ENCODE measurements at regions not wholly inside any gene's neighbourhood (a gene's known extent, or its start where the extent isn't known, plus 50 kb on each side); places are given as distances from the start of the nearest gene placed in this dataset.
"Not testable (repeated sequence)": the region's sequence is repeated elsewhere in the genome, so short reads cannot be mapped to it uniquely, and the experiment has no call there.

DNA sequence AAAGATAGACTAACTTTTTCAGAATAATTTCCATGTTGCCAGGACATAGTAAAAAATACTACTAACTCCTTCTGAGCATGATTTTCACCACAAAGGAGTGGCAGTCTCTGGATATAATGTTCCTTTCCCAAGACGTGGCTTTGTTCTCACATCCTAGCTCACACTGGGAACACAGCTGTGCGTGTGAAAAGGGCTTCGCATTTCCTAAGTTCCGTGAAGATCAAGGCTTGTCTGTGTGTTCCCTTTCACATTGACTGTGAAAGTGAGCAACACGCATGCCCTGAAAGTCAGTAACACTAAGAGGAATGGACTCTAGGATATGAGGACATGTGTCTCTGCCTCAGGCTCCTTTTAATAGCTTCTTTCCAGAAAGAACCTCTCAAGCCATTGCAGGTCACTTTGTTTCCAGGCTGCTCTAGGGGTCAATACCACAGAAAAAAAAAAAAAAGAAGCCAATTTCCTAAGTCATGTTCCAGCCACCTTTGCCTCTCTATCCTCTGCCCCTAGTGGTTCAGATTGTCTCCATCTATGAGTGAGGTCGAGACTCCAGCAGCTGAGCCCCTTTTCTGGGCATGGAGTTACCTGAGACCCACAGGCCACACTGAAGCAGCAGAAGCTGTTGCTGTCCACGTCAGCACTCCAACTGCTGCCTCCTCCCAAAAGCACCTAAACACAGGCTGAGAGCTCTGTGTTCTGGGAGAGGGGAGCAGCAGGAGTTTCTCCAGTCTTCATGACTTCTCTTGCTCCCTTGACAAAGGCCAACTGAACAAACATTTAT lies 355.9 kb downstream of the RSL24D1 start:
- DNase-seq, result no peak

DNA sequence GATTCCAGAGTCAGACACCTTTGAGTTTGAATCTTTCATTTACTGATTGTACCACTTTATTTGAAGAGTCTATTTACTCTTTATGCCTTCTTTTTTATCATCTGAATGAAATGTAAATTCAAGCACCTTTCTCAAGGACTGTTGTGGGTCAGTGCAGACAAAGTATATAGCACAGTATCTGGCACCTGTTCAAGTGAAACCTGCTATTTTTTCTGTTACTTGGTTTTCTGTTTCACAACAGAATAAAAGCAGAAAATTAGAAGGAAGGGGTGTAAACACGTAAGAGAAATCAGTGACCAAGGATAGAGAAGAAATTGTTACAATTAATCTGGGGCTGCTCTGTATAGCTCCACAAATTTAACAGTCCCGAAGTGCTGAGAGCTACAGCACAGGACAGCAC lies 357.4 kb downstream of the RSL24D1 start:
- DNase-seq, result no peak

DNA sequence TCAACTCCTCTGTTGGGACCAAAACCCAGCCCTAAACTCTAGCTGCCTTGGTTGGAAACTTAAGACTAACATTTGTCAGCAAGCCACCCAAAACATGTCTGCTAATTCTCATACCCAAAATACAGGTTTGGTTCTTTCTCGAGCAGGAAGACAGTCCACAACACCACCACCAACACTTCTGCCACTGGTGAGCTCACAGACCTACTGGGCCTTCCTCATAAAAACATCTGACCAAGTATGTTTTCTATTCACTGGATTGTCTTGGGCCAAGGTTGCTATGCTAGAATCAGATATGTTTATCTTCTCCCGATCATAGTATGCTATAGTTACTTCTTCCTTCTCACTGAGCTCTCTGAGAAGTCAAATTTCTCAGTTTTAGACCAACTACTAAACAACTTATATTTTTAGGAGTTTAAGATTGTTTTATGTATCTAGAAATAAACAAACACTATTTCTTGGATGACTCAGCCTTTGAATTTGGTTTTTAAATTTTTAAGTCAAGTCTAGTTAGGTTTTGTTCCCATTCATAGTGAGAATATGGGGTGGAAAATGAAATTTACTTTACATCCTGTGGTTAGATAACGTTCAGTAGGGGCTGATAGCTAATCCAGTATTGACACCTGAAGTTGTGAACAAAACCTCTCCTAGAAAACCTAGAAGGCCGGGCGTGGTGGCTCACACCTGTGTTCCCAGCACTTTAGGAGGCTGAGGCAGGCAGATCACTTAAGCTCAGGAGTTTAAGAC lies 360.5 kb downstream of the RSL24D1 start:
- DNase-seq, result no peak

DNA sequence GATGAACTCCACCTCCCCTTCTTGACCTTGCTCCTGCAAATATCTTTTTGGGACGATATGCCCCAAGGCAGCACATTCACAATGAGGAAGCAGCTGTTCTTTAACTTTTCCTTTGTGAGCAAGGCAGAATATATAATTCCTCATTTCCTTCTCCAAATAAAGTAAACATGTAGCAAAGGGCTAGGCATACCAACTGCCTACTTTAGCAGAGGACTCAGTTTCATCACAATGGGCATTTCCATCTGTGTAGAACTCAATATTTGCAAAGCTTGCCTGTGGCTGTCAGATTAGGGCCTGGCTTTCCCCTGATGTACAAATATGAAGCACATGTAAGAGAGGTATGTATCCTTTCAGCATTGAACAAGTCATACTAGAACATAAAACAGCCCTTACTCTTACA lies 366.9 kb downstream of the RSL24D1 start:
- no peak for DNase-seq

DNA sequence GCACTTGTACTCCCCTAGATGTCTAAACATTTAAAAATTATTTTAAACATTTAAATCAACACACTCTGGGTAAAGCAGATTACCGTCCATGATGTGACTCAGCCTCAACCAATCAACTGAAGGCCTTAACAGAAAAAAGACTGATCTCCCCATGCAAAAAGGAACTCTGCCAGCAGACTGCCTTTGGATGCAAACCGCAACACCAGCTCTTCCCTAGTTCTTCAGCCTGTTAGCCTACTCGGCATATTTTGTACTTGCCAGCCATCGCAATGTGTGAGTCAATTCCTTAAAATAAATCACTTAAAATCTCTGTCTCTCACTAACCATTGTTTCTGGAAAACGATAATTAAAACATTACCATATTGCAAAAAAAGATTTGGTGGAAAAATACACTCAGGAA lies 375.9 kb downstream of the RSL24D1 start:
- DNase-seq, result no peak

DNA sequence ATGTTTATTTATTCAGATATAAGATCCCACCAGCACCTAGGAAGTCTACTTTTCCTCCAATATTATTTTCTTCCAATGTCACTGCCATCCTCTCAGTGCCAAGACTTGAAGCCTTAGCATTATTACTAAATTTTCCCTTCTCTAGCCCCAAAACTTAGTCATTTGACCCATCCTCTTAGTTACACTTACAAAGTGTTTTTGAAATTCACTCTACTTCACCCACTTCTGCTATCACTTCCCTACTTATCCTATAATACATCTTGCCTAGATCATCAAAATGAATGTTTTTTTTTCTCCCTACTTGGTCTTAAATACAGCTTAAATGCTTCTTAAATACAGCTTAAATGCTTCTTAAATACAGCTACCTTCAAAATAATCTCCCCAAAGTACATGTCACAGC lies 376.6 kb downstream of the RSL24D1 start:
- DNase-seq, result no peak

DNA sequence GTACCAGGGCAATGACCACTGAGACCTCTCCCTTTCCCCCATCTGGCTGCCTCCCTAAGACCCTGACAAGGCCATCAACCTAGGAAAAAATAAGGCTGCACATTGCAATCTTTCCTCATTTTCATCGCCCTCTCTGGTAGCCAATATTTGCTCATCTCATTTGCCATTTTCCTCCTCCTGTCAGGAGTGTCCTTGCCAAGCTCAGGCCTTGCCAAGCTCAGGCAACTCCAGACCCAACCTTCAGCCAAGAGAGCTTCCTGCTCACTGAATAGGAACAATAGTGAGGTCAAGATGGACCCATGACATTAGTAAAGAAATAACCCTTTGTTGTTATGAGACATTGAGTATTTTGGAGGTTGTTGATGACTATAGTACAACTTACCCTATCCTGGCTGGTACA lies 380.3 kb downstream of the RSL24D1 start:
- DNase-seq, result no peak

DNA sequence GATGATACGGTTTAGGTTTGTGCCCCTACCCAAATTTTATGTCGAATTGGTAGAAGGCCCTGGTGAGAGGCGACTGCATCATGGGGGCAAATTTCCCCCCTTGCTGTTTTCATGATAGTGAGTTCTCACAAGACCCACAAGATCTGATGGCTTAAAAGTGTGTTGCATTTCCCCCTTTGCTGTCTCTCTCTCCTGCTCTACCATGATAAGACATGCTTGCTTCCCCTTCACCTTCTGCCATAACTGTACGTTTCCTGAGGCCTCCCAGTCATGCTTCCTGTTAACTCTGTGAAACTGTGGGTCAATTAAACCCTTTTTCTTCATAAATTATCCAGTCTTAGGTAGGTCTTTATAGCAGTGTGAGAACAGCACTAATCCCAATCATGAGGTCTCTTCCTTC lies 381.2 kb downstream of the RSL24D1 start:
- DNase-seq, result no peak

DNA sequence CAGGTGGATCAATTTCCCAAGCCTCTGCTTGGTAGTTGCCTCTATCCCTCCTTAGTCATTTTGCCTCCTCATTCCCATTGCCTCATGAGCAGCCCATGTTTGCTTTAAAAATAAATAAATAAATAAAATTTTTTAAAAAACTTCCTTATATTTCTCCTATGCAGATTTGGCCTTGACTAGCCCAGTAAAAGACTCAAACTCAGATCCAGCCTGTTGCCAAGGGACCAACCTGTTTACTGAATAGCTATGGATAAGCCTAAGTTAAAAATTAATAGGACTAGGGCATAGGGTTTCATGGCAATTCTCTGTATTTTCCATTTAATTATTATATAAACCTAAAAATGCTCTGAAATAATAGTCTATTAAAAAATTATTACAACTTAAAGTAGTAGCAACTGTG lies 384.4 kb downstream of the RSL24D1 start:
- DNase-seq, result no peak

DNA sequence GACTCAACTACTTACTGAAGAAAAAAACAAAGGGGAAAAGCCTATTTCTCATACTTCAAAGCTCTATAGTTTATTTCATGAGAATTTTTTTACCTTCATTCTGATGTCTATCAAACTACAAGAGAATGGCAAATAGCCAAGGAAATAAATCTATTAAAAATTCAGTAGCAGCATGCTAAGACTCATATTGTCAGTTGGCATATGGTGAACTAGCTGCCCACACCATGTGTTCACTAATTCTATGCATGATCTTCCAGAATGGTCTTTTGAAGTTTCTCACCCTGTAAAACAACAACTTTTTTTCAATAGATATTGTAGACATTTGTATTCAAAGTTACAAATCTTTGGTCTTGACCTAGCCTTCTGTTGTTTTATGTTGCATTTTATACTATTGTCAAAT lies 386.2 kb downstream of the RSL24D1 start:
- no peak for DNase-seq

DNA sequence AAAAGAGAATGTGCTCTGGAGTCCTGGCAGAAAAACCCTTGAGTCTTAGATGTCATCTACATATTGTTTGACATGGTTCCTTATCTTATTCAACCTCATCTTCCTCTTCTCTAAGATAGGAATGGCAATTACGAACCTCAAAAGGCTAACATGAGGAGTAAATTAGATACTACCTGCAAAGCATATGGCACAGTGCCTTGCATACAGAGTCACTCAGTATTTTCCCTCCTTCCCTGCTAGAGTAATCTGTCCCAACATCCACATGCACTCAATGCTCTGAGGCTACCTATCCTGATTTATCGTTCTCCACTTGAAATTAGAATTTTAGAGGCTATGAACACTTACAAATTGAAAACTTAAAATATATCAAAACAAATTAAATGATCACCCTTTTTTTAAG lies 386.7 kb downstream of the RSL24D1 start:
- DNase-seq, result no peak

DNA sequence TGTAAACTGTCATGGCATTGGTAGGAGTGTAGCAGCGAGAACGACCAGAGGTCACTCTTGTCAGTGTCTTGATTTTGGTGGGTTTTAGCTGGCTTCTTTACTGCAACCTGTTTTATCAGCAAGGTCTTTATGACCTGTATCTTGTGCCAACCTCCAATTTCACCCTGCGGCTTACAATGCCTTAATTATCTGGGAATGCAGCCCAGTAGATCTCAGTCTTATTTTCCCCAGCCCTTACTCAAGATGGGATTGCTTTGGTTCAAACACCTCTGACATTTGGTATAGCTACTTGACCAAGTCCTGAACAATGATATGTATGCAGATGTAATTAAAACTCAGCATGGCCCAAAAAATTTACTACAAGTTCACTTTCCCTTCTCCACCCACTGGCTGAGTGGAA lies 388.4 kb downstream of the RSL24D1 start:
- DNase-seq, result no peak

DNA sequence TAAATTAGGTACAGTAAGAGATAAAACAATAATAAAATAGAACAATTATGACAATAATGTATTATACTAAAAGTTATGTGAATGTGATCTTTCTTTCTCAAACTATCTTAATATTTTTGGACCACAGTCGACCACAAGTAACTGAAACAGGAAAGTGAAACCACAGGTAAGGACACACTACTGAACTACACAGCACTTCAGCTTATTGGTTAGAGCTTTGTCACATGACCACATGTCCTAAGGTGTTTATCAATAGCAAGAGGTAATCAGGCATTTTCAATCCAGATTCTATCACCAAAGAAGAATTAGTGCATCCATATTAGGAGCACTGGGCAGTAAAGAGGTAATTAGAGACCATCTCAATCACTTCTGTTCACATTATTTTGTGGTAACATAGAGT lies 392.8 kb downstream of the RSL24D1 start:
- DNase-seq, result no peak

DNA sequence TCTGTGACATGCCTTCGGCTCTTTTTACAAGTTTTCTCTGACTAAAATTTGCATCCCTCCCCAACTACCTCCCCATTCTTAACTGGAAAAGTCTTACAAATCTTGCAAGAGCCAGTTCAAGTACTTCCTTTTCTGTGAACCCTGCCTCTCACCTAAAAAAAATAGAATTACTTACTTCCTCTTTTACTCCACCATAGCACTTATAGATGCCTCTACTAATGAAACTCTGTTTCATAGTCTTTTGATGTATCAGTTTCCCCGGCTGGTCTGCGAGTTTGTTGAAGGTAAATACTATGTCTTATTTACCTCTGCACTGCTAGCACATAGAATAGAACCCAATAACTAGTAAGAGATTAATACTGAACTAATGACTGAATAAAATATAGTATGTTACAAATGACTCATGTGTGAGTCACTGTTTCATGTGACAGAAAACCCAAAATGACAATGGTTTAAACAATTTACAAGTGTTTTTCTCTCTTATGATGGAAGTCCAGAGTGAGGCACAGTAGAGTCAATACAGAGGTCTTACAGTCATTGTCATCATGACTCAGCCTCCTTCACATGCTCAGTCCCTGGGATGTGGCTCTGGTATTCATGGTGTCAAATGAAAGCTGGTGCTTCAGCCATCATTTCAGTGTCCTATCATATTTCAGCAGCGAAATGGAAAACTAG lies 393.5 kb downstream of the RSL24D1 start:
- DNase-seq, result peak; percentile 2

DNA sequence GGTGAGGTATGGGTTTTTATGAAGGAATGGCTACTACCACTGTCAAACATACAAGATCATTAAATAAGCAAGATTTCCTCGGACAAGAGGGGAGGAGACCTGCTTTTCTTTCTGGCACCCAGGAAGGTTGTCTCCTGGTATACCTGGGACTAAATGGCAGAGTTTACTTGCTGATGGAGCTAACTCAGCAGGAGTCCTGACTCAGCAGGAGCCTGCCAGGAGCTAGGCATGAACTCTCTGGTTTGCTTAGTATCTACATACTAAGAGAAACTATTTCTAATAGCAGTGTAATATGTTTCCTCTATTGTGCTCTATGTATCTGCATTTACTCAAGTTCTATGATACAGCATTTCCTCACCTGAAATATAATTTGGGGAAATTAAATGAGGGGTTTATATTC lies 404.2 kb downstream of the RSL24D1 start:
- no peak for DNase-seq

DNA sequence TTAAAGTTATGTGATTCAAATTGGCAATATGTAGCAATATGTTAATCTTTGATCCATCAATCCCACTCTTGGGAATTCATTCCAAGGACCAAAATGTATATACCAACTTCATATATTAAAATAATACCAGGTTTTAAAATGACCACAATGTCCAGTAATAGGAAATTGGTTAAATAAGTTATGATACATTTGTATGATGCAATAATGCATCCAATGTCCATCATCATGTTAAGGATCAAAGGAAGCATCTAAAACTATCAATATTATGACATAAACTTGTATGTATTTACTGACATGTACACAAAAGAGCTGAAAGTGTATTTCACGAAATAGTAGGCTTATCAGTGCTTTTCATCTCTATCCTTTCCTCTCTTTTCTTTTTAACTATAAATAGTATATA lies 406.0 kb downstream of the RSL24D1 start:
- no peak for DNase-seq

DNA sequence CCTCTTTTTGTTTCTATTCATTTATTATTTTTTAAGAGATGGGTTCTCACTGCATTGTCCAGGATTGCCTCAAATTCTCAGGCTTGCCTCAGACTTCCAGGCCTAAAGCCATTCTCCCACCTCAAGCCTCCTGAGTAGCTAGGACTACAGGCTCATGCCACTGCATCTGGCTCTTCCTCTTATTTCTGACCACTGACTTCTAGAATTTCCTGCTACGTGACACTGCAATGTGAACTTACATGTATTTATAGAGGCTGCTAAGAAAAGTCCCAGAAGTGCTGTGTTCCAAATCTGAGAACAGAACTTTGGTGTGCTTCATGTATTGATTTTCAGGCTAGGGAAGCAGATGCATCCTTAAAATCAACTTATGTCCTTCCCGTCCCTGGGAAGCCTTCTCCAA lies 407.4 kb downstream of the RSL24D1 start:
- DNase-seq, result no peak

DNA sequence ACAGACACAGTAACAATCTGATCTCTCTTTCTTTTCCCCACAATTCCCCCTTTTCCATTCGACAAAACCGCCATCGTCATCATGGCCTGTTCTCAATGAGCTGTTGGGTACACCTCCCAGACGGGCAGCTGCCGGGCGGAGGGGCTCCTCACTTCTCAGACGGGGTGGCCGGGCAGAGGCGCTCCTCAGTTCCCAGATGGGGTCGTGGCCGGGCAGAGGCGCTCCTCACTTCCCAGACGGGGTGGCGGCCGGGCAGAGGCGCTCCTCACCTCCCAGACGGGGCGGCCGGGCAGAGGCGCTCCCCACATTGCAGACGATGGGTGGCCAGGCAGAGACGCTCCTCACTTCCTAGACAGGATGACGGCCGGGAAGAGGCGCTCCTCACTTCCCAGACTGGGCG lies 415.5 kb downstream of the RSL24D1 start:
- DNase-seq, result not testable (repeated sequence)

DNA sequence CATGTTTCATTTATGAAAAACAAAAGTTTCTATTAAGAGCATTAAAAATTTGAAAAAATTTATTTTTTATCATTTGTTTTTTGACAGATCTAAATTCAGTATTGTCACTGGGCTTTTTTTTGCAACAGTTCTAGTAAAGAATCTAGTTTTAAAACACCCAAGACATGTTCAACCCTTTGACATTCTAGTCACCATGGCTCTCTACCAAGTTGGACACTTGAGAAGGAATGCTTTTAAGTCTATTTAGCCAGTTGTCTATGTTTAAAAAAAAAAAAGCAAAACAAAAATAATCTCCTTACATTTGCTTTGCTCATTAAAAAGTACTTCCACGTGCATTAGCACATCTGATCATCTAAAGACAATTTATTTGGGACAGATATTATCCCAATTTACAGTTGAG lies 417.5 kb downstream of the RSL24D1 start:
- no peak for DNase-seq

DNA sequence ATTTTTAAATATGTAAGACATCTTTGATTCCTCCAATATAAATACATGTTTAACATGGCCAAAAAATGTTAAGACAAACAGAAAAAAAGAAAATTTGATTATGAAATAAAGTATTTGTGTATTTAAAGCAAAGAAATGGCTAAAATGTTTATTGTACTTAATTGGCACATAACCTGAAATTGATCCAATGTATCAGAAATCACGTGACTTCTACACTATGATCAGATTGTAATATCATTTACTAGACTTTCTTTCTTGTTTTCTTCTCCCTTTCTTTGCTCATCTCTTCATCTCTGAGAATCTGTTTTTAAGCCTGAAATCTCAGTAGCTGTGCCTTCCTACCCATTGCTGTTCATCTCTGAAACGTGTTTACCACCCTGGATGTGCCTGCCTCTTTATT lies 420.3 kb downstream of the RSL24D1 start:
- no peak for DNase-seq

DNA sequence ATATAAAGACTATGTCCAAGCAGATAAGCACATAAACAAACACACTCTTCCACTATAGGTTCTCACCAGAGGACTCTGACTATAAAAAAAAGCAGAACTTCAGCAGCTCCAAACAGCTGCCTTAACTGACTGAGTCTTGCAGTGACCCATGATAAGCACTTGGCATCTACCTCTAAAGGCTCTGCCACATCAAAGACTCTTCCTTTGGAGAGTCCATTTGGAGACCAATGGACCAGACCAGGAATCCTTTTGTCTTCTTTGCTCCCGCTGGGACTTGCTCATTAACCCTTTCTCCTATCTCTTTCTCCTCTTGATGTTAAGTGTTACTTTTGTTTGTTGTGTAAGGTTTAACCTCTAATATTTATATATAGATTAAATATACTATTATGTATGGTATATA lies 424.1 kb downstream of the RSL24D1 start:
- no peak for DNase-seq

DNA sequence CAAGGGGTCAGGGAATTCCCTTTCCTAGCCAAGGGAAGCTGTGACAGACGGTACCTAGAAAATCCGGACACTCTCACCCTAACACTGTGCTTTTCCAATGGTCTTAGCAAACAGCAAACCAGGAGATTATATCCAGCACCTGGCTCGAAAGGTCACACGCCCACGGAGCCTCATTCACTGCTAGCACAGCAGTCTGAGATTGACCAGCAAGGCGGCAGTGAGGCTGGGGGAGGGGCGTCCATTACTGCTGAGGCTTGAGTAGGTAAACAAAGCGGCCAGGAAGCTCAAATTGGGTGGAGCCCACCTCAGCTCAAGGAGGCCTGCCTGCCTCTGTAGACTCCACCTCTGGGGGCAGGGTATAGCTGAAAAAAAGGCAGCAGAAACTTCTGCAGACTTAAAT lies 447.3 kb downstream of the RSL24D1 start:
- DNase-seq, result not testable (repeated sequence)

DNA sequence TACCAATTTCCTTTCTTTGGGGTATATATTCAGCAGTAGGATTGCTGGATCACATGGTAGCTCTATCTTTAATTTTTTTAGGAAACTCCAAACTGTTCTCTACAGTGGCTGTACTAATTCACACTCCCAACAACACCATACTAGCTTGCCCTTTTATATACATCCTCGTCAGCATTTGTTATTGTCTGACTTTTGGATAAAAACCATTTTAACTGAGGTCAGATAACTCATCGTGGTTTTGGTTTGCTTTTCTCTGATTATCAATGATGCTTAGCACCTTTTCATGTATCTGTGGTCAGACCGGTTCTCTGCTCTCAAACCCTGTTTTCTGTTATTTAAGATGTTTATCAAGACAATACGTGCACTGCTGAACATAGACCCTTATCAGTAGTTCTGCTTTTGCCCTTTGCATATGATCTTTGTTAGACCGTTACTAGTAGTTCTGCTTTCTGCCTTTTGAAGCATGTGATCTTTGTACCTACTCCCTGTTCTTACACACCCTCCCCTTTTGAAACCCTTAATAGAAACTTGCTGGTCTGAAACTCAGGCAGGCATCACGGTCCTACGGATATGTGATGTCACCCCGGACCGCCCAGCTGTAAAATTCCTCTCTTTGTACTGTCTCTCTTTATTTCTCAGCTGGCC lies 474.3 kb downstream of the RSL24D1 start:
- DNase-seq, result no peak

DNA sequence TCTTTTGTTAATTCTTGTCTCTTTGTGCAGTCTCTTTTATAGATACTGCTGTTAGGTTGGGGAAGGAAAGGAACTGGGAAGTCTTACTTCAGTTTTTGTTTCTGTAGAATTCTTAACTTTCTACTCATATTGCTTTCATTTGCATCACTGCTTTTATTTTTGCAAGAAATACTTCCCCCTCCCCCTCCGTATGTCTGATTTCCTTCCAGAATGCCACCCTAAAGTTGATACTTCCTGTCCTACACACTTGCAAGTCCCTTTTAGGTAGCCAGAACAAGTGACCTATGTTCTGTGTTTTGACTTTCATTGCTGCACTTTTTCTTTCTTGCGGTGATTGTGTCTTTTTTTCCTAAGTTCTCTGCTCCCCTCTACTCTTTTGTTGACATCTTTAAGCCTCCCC lies 477.4 kb downstream of the RSL24D1 start:
- no peak for DNase-seq
